SU-DHL-6 (cell line): ENCODE measurements at regions not wholly inside any gene's neighbourhood (a gene's known extent, or its start where the extent isn't known, plus 50 kb on each side); places are given as distances from the start of the nearest gene placed in this dataset.

Experiments
- EZH2phosphoT487 ChIP-seq: fragments of 200-600 bp; sonication (generic), shearing (Covaris generic); conservative IDR thresholded peaks from 2 replicates; pipeline ENCODE4 v1.6.1; 2018; ENCODE audit warnings: mild to moderate bottlenecking, antibody characterized with exemption, low read length, moderate library complexity, mixed read lengths
- TF ChIP-seq, protein P1 (sequence below): fragments of 200-600 bp; sonication (generic); IDR thresholded peaks from one replicate; pipeline ENCODE4 v1.5.1; 2017; ENCODE audit warnings: antibody characterized with exemption, mild to moderate bottlenecking, low read length, moderate library complexity; ENCODE audit not compliant: insufficient read depth, poor library complexity, severe bottlenecking

DNA sequence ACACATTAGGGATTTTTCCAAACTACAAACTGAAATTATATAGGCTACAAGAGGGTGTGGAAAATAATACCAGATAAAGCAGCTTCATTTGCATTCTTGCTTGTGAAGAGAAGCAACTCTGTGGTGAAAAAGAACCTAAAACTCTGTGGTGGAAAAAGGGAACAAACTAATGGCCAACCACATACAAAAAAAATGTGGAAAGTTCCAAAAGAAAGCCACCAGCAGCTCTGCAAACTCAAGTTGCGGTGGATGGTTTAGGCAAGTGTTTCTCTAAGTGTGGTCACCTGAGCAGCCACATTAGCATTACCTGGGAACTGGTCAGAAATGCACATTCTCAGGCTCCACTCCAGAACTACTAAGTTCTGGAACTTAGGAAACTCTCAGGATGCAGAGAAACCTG, 586.4 kb downstream of the ACTL7B start:
- TF ChIP-seq, protein P1, sequence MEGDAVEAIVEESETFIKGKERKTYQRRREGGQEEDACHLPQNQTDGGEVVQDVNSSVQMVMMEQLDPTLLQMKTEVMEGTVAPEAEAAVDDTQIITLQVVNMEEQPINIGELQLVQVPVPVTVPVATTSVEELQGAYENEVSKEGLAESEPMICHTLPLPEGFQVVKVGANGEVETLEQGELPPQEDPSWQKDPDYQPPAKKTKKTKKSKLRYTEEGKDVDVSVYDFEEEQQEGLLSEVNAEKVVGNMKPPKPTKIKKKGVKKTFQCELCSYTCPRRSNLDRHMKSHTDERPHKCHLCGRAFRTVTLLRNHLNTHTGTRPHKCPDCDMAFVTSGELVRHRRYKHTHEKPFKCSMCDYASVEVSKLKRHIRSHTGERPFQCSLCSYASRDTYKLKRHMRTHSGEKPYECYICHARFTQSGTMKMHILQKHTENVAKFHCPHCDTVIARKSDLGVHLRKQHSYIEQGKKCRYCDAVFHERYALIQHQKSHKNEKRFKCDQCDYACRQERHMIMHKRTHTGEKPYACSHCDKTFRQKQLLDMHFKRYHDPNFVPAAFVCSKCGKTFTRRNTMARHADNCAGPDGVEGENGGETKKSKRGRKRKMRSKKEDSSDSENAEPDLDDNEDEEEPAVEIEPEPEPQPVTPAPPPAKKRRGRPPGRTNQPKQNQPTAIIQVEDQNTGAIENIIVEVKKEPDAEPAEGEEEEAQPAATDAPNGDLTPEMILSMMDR = no peak
- TF ChIP-seq EZH2phosphoT487 = no peak
